ENCODE measurements at regions not wholly inside any gene's neighbourhood (a gene's known extent, or its start where the extent isn't known, plus 50 kb on each side); places are given as distances from the start of the nearest gene placed in this dataset.

DNA sequence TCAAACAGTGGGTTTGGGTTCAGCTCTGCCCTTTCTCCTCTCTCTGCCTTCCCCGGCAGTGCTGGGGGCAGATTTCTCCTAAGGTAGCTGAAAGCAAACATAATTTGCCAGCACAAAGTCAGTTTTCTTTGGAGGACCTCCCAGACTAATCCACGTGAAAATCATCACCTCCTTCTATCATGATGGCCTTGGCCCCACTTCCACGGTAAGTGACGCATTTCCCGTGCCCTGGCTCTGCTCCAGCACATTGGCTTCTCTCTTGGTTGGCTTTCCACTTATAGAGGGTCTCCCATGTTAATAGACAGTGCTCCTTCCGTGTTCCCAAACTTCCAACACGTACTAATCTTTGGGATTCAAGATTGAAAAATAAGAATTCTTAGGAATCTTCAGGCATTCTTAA lies 74.1 kb upstream of the TRIO start:
- Histone ChIP-seq H3K4me3 (ENCODE audit: low read depth in 1 of 2, low read length in 2 of 2) (no peak overlapping the region), H3K4me1 (ENCODE audit: insufficient read depth, low read length) (no peaks in the 10 kb centered on the region)

DNA sequence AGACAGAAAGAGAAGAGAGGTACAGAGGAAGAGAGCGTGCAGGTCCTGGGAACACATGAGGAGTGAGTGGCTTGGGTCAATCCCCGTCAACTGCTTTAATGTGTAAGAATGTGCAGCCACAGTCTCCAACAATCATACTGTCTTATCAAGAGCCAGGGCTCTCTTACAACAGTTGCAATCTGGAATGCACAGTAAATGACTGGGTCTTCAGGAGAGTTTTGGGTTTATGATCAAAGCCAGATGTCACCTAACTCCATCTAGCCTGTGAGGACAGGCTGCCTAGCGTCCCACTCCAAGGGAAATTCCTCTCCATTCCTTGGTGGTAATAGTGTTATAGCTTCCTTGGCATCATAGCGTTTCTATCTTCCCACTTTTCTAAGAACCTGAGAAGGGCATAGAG lies 75.0 kb upstream of the TRIO start:
- Histone ChIP-seq H3K9ac (ENCODE audit: low read length) (no peak overlapping the region), H3K4me3 (ENCODE audit: low read depth in 1 of 2, low read length in 2 of 2) (no peak overlapping the region), H3K9me3 (ENCODE audit: low read length) (no peaks in the 10 kb centered on the region), H3K27ac (ENCODE audit: low read depth, low read length) (no peak overlapping the region), H3K4me1 (ENCODE audit: insufficient read depth, low read length) (no peaks in the 10 kb centered on the region), H3K27me3 (ENCODE audit: control insufficient read depth in 1 of 2, insufficient read depth in 2 of 2, low read length in 2 of 2) (no peaks in the 10 kb centered on the region), H3K36me3 (ENCODE audit: insufficient read depth, low read length) (no peaks in the 10 kb centered on the region)

More for the DNA sequence above, 74.1 kb upstream of the TRIO start:
- no peaks in the 10 kb centered on the region for H3K9me3 ChIP-seq (ENCODE audit: low read length)
- no peak overlapping the region for H3K9ac ChIP-seq (ENCODE audit: low read length)
- no peak overlapping the region for H3K27ac ChIP-seq (ENCODE audit: low read depth, low read length)
- no peaks in the 10 kb centered on the region for H3K27me3 ChIP-seq (ENCODE audit: control insufficient read depth in 1 of 2, insufficient read depth in 2 of 2, low read length in 2 of 2)
- no peaks in the 10 kb centered on the region for H3K36me3 ChIP-seq (ENCODE audit: insufficient read depth, low read length)

DNA sequence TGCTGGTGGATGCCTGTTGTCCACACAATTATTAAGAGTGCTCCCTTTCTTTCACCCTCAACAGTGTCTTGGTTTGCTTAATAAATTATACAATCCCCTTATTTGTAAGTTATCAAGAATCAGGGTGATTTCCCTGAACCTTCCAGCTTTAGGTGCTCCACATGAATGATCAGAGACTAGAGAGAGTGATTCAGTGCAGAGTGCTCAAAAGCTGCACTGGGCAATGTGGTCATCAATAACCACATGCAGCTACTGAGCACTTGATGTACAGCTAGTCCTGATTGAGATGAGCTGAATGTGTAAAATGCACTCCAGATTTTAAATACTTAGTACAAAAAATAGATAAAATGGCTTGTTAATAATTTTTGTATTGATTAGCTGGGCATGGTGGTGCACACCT lies 76.8 kb upstream of the TRIO start:
- Histone ChIP-seq H3K9ac (ENCODE audit: low read length) (no peak overlapping the region), H3K4me3 (ENCODE audit: low read depth in 1 of 2, low read length in 2 of 2) (no peak overlapping the region), H3K36me3 (ENCODE audit: insufficient read depth, low read length) (no peaks in the 10 kb centered on the region), H3K9me3 (ENCODE audit: low read length) (no peaks in the 10 kb centered on the region), H3K27ac (ENCODE audit: low read depth, low read length) (no peak overlapping the region), H3K27me3 (ENCODE audit: control insufficient read depth in 1 of 2, insufficient read depth in 2 of 2, low read length in 2 of 2) (no peaks in the 10 kb centered on the region), H3K4me1 (ENCODE audit: insufficient read depth, low read length) (no peaks in the 10 kb centered on the region)

DNA sequence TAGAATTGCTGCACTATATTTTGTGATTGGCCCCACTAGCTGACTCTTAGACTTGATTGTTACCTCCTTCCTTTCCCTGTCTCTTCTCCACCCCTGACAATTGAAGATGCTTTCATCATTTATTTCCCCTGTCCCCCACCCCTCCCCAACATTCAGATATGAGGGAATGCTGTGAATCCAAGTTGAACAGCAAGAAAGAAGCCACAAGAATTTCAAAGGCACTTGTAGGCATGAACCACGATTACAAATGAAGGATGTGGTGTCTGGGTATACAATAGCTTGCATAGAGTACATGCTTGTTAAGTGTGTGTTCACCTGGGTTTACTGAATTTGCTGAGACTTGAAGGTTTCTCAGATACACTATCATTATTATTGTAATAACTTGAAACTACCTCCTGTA lies 78.3 kb upstream of the TRIO start:
- Histone ChIP-seq H3K9me3 (ENCODE audit: low read length) (no peaks in the 10 kb centered on the region), H3K4me3 (ENCODE audit: low read depth in 1 of 2, low read length in 2 of 2) (no peak overlapping the region), H3K4me1 (ENCODE audit: insufficient read depth, low read length) (no peaks in the 10 kb centered on the region), H3K9ac (ENCODE audit: low read length) (no peak overlapping the region), H3K27ac (ENCODE audit: low read depth, low read length) (no peak overlapping the region), H3K36me3 (ENCODE audit: insufficient read depth, low read length) (no peaks in the 10 kb centered on the region), H3K27me3 (ENCODE audit: control insufficient read depth in 1 of 2, insufficient read depth in 2 of 2, low read length in 2 of 2) (no peaks in the 10 kb centered on the region)

DNA sequence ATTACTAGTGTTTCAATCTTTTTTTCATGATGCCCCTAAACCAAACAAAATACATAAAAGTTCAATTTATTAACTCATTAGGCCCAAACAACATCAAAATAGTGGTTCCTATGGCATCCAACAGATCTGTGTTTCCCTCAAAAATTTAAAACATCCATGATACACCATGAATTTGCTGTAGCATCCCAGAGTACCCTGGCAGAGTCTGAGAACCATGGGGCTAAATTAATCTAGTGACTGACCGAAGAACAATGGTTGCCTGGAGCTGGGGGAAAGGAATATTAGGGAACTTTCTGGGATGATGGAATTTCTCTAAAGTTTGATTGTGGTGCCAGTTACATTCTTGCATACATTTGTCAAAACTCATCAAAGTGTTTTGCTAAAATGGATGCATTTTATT lies 79.5 kb upstream of the TRIO start:
- H3K4me3 ChIP-seq (ENCODE audit: low read depth in 1 of 2, low read length in 2 of 2), result no peak overlapping the region
- no peak overlapping the region for H3K9ac ChIP-seq (ENCODE audit: low read length)
- H3K27me3 ChIP-seq (ENCODE audit: control insufficient read depth in 1 of 2, insufficient read depth in 2 of 2, low read length in 2 of 2), result no peaks in the 10 kb centered on the region
- no peak overlapping the region for H3K27ac ChIP-seq (ENCODE audit: low read depth, low read length)
- H3K4me1 ChIP-seq (ENCODE audit: insufficient read depth, low read length), result no peaks in the 10 kb centered on the region
- no peaks in the 10 kb centered on the region for H3K36me3 ChIP-seq (ENCODE audit: insufficient read depth, low read length)
- no peaks in the 10 kb centered on the region for H3K9me3 ChIP-seq (ENCODE audit: low read length)

DNA sequence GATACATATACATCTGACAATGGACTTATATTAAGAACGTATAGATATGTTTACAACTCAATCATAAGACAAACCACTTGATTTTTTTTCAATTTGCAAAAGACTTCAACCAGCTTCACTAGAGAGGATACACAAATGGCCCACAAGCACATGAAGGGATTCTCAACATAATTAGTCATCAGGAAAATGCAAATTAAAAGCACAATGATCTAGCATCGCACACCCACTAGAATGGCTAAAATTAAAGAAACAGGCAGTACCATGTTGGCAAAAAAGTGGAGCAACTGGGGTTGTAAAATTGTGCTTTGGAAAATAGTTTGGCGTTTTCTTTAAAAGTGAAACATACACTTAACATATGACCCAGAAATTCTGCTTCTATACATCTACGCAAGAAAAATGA lies 80.0 kb upstream of the TRIO start:
- no peaks in the 10 kb centered on the region for H3K9me3 ChIP-seq (ENCODE audit: low read length)
- H3K36me3 ChIP-seq (ENCODE audit: insufficient read depth, low read length), result no peaks in the 10 kb centered on the region
- H3K9ac ChIP-seq (ENCODE audit: low read length), result no peak overlapping the region
- H3K4me1 ChIP-seq (ENCODE audit: insufficient read depth, low read length), result no peaks in the 10 kb centered on the region
- no peaks in the 10 kb centered on the region for H3K27me3 ChIP-seq (ENCODE audit: control insufficient read depth in 1 of 2, insufficient read depth in 2 of 2, low read length in 2 of 2)
- H3K27ac ChIP-seq (ENCODE audit: low read depth, low read length), result no peak overlapping the region
- H3K4me3 ChIP-seq (ENCODE audit: low read depth in 1 of 2, low read length in 2 of 2), result no peak overlapping the region

DNA sequence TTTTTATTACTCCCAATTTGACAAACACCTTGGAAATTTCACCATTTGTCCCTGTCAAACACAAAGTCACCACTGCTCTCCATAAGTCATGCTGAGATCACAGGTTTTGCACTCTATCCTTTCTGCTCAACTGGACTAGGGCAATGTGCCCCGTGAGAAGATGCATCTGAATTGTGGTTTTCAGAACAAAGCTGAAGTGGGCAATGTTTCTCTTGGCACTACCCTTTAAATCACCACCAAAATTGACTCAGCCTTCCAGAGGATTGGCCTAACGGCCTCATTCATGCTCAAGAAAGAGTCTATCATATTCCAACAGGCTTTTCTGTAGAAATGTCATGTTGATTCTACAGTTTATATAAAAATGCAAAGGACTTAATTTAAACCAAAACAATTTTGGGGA lies 81.0 kb upstream of the TRIO start:
- no peak overlapping the region for H3K27ac ChIP-seq (ENCODE audit: low read depth, low read length)
- H3K4me1 ChIP-seq (ENCODE audit: insufficient read depth, low read length), result no peaks in the 10 kb centered on the region
- H3K36me3 ChIP-seq (ENCODE audit: insufficient read depth, low read length), result no peaks in the 10 kb centered on the region
- no peak overlapping the region for H3K9ac ChIP-seq (ENCODE audit: low read length)
- no peaks in the 10 kb centered on the region for H3K9me3 ChIP-seq (ENCODE audit: low read length)
- H3K27me3 ChIP-seq (ENCODE audit: control insufficient read depth in 1 of 2, insufficient read depth in 2 of 2, low read length in 2 of 2), result no peaks in the 10 kb centered on the region
- H3K4me3 ChIP-seq (ENCODE audit: low read depth in 1 of 2, low read length in 2 of 2), result no peak overlapping the region

DNA sequence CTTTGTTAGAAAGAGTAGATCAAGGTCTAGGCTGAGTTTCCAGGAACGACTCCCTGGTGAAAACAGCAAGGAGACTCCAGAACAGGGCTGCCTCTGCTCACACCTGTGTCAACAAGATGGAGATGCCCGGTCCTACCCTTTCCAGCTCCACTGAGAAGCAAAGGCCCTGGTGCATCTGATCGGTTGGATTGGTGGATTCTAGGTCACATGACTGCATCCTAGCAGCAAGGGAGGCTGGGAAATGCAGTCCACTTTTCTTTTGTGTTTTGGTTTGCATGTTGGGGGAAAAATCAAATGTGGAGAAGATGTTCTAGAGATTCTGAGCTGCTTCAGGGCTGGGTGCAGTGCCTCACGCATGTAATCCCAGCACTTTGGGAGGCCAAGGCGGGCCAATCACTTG lies 82.0 kb upstream of the TRIO start:
- H3K27ac ChIP-seq (ENCODE audit: low read depth, low read length), result no peak overlapping the region
- no peak overlapping the region for H3K4me3 ChIP-seq (ENCODE audit: low read depth in 1 of 2, low read length in 2 of 2)
- no peaks in the 10 kb centered on the region for H3K9me3 ChIP-seq (ENCODE audit: low read length)
- no peaks in the 10 kb centered on the region for H3K27me3 ChIP-seq (ENCODE audit: control insufficient read depth in 1 of 2, insufficient read depth in 2 of 2, low read length in 2 of 2)
- no peaks in the 10 kb centered on the region for H3K36me3 ChIP-seq (ENCODE audit: insufficient read depth, low read length)
- no peak overlapping the region for H3K9ac ChIP-seq (ENCODE audit: low read length)
- H3K4me1 ChIP-seq (ENCODE audit: insufficient read depth, low read length), result no peaks in the 10 kb centered on the region

DNA sequence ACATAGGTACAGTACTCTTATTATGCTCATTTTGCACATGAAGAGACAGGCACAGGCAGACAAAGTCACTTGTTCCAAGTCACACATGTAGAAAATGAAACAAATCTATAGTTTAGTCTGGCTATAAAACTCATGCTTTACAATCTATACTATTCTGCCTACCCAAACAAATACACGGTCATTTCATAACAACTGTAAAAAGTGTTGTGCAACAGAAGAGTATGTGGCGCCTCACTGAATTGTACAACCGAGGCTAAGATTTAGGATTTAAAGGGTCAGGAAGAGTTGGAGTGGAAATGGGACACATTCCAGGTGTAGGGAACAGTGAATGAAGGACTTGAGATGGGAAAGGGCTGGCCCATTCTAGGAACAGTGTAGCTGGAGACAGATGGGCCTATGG lies 82.9 kb upstream of the TRIO start:
- no peaks in the 10 kb centered on the region for H3K4me1 ChIP-seq (ENCODE audit: insufficient read depth, low read length)
- no peak overlapping the region for H3K27ac ChIP-seq (ENCODE audit: low read depth, low read length)
- no peaks in the 10 kb centered on the region for H3K27me3 ChIP-seq (ENCODE audit: control insufficient read depth in 1 of 2, insufficient read depth in 2 of 2, low read length in 2 of 2)
- no peak overlapping the region for H3K4me3 ChIP-seq (ENCODE audit: low read depth in 1 of 2, low read length in 2 of 2)
- no peak overlapping the region for H3K9ac ChIP-seq (ENCODE audit: low read length)
- H3K36me3 ChIP-seq (ENCODE audit: insufficient read depth, low read length), result no peaks in the 10 kb centered on the region
- H3K9me3 ChIP-seq (ENCODE audit: low read length), result no peaks in the 10 kb centered on the region

DNA sequence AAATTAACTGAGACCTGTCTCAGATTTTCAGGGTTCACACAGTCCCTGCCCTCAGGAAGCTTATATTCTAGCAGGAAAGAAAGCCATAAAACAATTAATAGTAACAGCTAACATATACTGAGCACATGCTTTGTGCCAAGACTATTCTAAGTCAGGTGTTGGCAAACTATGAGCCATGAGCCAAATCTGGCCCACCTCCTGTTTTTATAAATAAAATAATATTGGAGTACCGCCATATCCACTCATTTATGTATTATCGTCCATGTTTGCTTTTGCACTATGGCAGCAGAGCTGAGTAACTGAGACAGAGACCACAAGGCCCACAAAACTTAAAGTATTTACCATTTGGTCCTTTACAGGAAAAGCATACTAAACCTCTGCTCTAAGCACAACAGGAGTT lies 83.3 kb upstream of the TRIO start:
- no peaks in the 10 kb centered on the region for H3K4me1 ChIP-seq (ENCODE audit: insufficient read depth, low read length)
- H3K27me3 ChIP-seq (ENCODE audit: control insufficient read depth in 1 of 2, insufficient read depth in 2 of 2, low read length in 2 of 2), result no peaks in the 10 kb centered on the region
- no peak overlapping the region for H3K27ac ChIP-seq (ENCODE audit: low read depth, low read length)
- H3K9me3 ChIP-seq (ENCODE audit: low read length), result no peaks in the 10 kb centered on the region
- no peaks in the 10 kb centered on the region for H3K36me3 ChIP-seq (ENCODE audit: insufficient read depth, low read length)
- no peak overlapping the region for H3K4me3 ChIP-seq (ENCODE audit: low read depth in 1 of 2, low read length in 2 of 2)
- H3K9ac ChIP-seq (ENCODE audit: low read length), result no peak overlapping the region

DNA sequence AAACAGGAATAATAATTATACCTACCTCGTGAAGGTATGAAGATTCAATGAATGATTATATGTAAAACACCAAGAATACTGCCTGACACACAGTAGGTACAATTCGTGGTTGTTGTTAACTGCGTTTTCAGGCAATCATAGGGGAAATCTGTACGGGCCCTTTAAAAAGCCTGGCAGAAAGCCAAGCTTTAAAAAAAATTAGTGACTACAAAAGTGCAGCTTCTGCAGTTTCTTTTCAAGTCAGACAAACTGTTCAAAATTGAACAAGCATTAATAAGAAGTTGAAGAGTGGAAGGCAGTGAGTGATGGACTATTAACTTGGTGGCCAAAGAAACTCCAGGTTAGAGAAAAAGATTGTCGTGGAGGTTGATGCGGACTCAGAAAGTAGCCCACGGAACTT lies 85.9 kb upstream of the TRIO start:
- Histone ChIP-seq H3K27ac (ENCODE audit: low read depth, low read length) (no peak overlapping the region), H3K9ac (ENCODE audit: low read length) (no peak overlapping the region), H3K36me3 (ENCODE audit: insufficient read depth, low read length) (no peaks in the 10 kb centered on the region), H3K27me3 (ENCODE audit: control insufficient read depth in 1 of 2, insufficient read depth in 2 of 2, low read length in 2 of 2) (no peaks in the 10 kb centered on the region), H3K4me3 (ENCODE audit: low read depth in 1 of 2, low read length in 2 of 2) (no peak overlapping the region), H3K9me3 (ENCODE audit: low read length) (no peaks in the 10 kb centered on the region), H3K4me1 (ENCODE audit: insufficient read depth, low read length) (no peaks in the 10 kb centered on the region)

DNA sequence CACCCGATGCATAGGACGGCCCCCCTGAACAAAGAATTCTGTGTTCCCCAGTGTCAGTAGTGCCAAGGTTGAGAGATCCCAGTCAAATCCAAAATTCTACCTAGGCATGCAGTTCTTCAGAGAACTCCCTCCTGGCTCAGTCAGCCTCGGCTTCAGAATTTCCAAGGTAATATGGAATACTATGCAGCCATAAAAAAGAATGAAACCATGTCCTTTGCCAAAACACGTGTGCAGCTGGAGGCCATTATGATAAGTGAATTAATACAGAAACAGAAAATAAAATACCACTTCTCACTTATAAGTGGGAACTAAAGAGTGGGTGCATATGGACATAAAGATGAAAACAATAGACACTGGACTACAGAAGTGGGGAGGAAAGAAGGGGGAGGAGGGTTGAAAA lies 87.1 kb upstream of the TRIO start:
- H3K36me3 ChIP-seq (ENCODE audit: insufficient read depth, low read length), result no peaks in the 10 kb centered on the region
- no peaks in the 10 kb centered on the region for H3K4me1 ChIP-seq (ENCODE audit: insufficient read depth, low read length)
- H3K9ac ChIP-seq (ENCODE audit: low read length), result no peak overlapping the region
- no peaks in the 10 kb centered on the region for H3K27me3 ChIP-seq (ENCODE audit: control insufficient read depth in 1 of 2, insufficient read depth in 2 of 2, low read length in 2 of 2)
- H3K9me3 ChIP-seq (ENCODE audit: low read length), result no peaks in the 10 kb centered on the region
- H3K4me3 ChIP-seq (ENCODE audit: low read depth in 1 of 2, low read length in 2 of 2), result no peak overlapping the region
- no peak overlapping the region for H3K27ac ChIP-seq (ENCODE audit: low read depth, low read length)
